Motor neuron (in vitro differentiated cells): ENCODE measurements at regions not wholly inside any gene's neighbourhood (a gene's known extent, or its start where the extent isn't known, plus 50 kb on each side); places are given as distances from the start of the nearest gene placed in this dataset.

Experiments used
- ATAC-seq, 8 experiments: fragments of 200-7000 bp; cut with Tn5 transposase; replicated peaks in 6 of 8; 2 replicates each; pipeline ENCODE4 v1.8.0; 2021; ENCODE audit warnings: mild to moderate bottlenecking in 8 of 8, moderate library complexity in 8 of 8
- H3K27ac ChIP-seq, 2 donors: fragments of 250-450 bp; sonication (Bioruptor Pico); 2 replicates each; pipeline ENCODE4 v1.9.0; 2021; ENCODE audit warnings: antibody characterized with exemption in 2 of 2, mild to moderate bottlenecking in 2 of 2, moderate library complexity in 1 of 2
- H3K4me1 ChIP-seq, 2 donors: fragments of 250-450 bp; sonication (Bioruptor Pico); replicated peaks in 1 of 2; 2 replicates each; pipeline ENCODE4 v1.6.1; 2021; ENCODE audit warnings: antibody characterized with exemption in 2 of 2, mild to moderate bottlenecking in 2 of 2, moderate library complexity in 1 of 2
- H3K4me3 ChIP-seq, 5 donors: fragments of 250-450 bp; sonication (Bioruptor Pico); 2 replicates each; pipeline ENCODE4 v1.9.0; 2021; ENCODE audit warnings: antibody characterized with exemption in 5 of 5, mild to moderate bottlenecking in 5 of 5, moderate library complexity in 4 of 5
- WGBS, 10 experiments: fragments of 450-650 bp; shearing (Covaris generic); methylation state at CpG; one replicate each; pipeline ENCODE4 v1.0.0; 2022; 5-methylcytosine and 5-hydroxymethylcytosine counted together
- in situ Hi-C, 9 experiments: fragments of 400-800 bp; cut with MboI; loops; one replicate each; pipeline ENCODE4 v1.15.0; 2021; ENCODE audit warnings: low sequenced_read_pairs in 9 of 9, low pct_unique_long_range_greater_than_20kb in 2 of 9; ENCODE audit not compliant: unreplicated experiment in 9 of 9

- no peaks in the 10 kb centered on the region for H3K4me1 ChIP-seq
- in situ Hi-C loops: loop anchor here in 1 of 9 experiments (25.0 kb wide), 2 partner anchors 124 to 299 kb away; no protein-coding TSS in a partner anchor
- no peak overlapping the region for H3K4me3 ChIP-seq
- ATAC-seq: peak in 2 of 8 experiments; percentile 17 to 21
- H3K27ac ChIP-seq: no peak overlapping the region
Observed at GRCh38 chr2:146661473-146662096, 1183.2 kb upstream of the ACVR2A start.

GRCh38 chr2:146659976-146660375, 1184.9 kb upstream of the ACVR2A start:
- WGBS, 10 experiments: 57 to 100% (median 88%) methylated on average over 1 of the region's 1 CpG; no CpG with 5 or more reads in 2 of the 10 experiments
- H3K4me3 ChIP-seq: no peak overlapping the region
- in situ Hi-C loops: loop anchor here in 1 of 9 experiments (25.0 kb wide), 2 partner anchors 123 to 298 kb away; no protein-coding TSS in a partner anchor
- H3K4me1 ChIP-seq: no peaks in the 10 kb centered on the region
- ATAC-seq: no peak
- H3K27ac ChIP-seq: no peak overlapping the region

- Histone ChIP-seq H3K27ac (no peak overlapping the region), H3K4me1 (no peaks in the 10 kb centered on the region), H3K4me3 (no peak overlapping the region)
- WGBS, 10 experiments: 0 to 100% (median 75%) methylated on average over 1 to 2 of the region's 2 CpGs; no CpG with 5 or more reads in 2 of the 10 experiments
- no peak for ATAC-seq
- in situ Hi-C loops: loop anchor here in 1 of 9 experiments (25.0 kb wide), 2 partner anchors 115 to 290 kb away; no protein-coding TSS in a partner anchor
Observed at GRCh38 chr2:146652311-146652710, 1192.5 kb upstream of the ACVR2A start.

GRCh38 chr2:146651361-146651760, 1193.5 kb upstream of the ACVR2A start:
- 9 to 88% (median 80%) methylated on average over 2 to 3 of the region's 3 CpGs for WGBS, 10 experiments
- Histone ChIP-seq H3K4me1 (no peaks in the 10 kb centered on the region), H3K4me3 (no peak overlapping the region), H3K27ac (no peak overlapping the region)
- in situ Hi-C loops: loop anchor here in 1 of 9 experiments (25.0 kb wide), 2 partner anchors 114 to 289 kb away; no protein-coding TSS in a partner anchor
- ATAC-seq: no peak

- Histone ChIP-seq H3K4me1 (no peaks in the 10 kb centered on the region), H3K27ac (no peak overlapping the region), H3K4me3 (no peak overlapping the region)
- ATAC-seq: no peak
- 80 to 100% (median 83%) methylated on average over 1 to 3 of the region's 4 CpGs; no CpG with 5 or more reads in 7 of the 10 experiments for WGBS, 10 experiments
- in situ Hi-C loops: no loop called here
Observed at GRCh38 chr2:146642066-146642465, 1202.8 kb upstream of the ACVR2A start.

- H3K4me1 ChIP-seq: no peaks in the 10 kb centered on the region
- no peak overlapping the region for H3K4me3 ChIP-seq
- WGBS, 10 experiments: 59 to 92% (median 69%) methylated on average over 3 to 8 of the region's 8 CpGs
- peak in 3 of 8 experiments; percentile 64 to 90 (median 88) for ATAC-seq
- no peak overlapping the region for H3K27ac ChIP-seq
- in situ Hi-C loops: no loop called here
Observed at GRCh38 chr2:146634230-146635097, 1210.4 kb upstream of the ACVR2A start.

GRCh38 chr2:146633159-146633558, 1211.7 kb upstream of the ACVR2A start:
- Histone ChIP-seq H3K4me1 (no peaks in the 10 kb centered on the region), H3K27ac (no peak overlapping the region), H3K4me3 (no peak overlapping the region)
- peak in 1 of 8 experiments; percentile 55 for ATAC-seq
- in situ Hi-C loops: no loop called here

GRCh38 chr2:146632707-146633106, 1212.1 kb upstream of the ACVR2A start:
- no peak overlapping the region for H3K27ac ChIP-seq
- WGBS, 10 experiments: 17 to 100% (median 92%) methylated on average over 1 to 4 of the region's 4 CpGs; no CpG with 5 or more reads in 2 of the 10 experiments
- H3K4me1 ChIP-seq: no peaks in the 10 kb centered on the region
- in situ Hi-C loops: no loop called here
- no peak for ATAC-seq
- no peak overlapping the region for H3K4me3 ChIP-seq

GRCh38 chr2:146624430-146625160, 1220.2 kb upstream of the ACVR2A start:
- in situ Hi-C loops: no loop called here
- Histone ChIP-seq H3K4me1 (no peaks in the 10 kb centered on the region), H3K4me3 (no peak overlapping the region), H3K27ac (no peak overlapping the region)
- 5 to 100% (median 70%) methylated on average over 2 to 3 of the region's 3 CpGs; no CpG with 5 or more reads in 1 of the 10 experiments for WGBS, 10 experiments
- ATAC-seq: peak in 3 of 8 experiments; percentile 48 to 95 (median 87)

GRCh38 chr2:146623771-146624170, 1221.1 kb upstream of the ACVR2A start:
- in situ Hi-C loops: no loop called here
- no peak overlapping the region for H3K4me3 ChIP-seq
- no peak overlapping the region for H3K27ac ChIP-seq
- H3K4me1 ChIP-seq: no peaks in the 10 kb centered on the region
- WGBS, 10 experiments: 20 to 100% (median 90%) methylated on average over 1 to 3 of the region's 3 CpGs
- no peak for ATAC-seq

- no peaks in the 10 kb centered on the region for H3K4me1 ChIP-seq
- ATAC-seq: no peak
- in situ Hi-C loops: no loop called here
- no peak overlapping the region for H3K27ac ChIP-seq
- H3K4me3 ChIP-seq: no peak overlapping the region
- 0 to 100% (median 40%) methylated on average over 1 of the region's 1 CpG; no CpG with 5 or more reads in 2 of the 10 experiments for WGBS, 10 experiments
Observed at GRCh38 chr2:146621656-146622055, 1223.2 kb upstream of the ACVR2A start.

GRCh38 chr2:146615778-146616177, 1229.1 kb upstream of the ACVR2A start:
- no peak overlapping the region for H3K27ac ChIP-seq
- 0 to 100% (median 71%) methylated on average over 1 of the region's 1 CpG; no CpG with 5 or more reads in 4 of the 10 experiments for WGBS, 10 experiments
- H3K4me1 ChIP-seq: no peaks in the 10 kb centered on the region
- no peak overlapping the region for H3K4me3 ChIP-seq
- ATAC-seq: no peak
- in situ Hi-C loops: no loop called here

GRCh38 chr2:146608490-146608889, 1236.3 kb upstream of the ACVR2A start:
- ATAC-seq: no peak
- H3K4me3 ChIP-seq: no peak overlapping the region
- H3K27ac ChIP-seq: no peak overlapping the region
- H3K4me1 ChIP-seq: no peaks in the 10 kb centered on the region
- in situ Hi-C loops: no loop called here
- 0 to 100% (median 48%) methylated on average over 1 of the region's 1 CpG for WGBS, 10 experiments
